A172 (cell line): ENCODE measurements at regions not wholly inside any gene's neighbourhood (a gene's known extent, or its start where the extent isn't known, plus 50 kb on each side); places are given as distances from the start of the nearest gene placed in this dataset.

Experiments
- DNase-seq: peaks from one replicate; pipeline ENCODE4 v3.0.0-alpha.2; 2015; ENCODE audit warnings: low spot score

GRCh38 chr3:56899078-56899477 lies 97.3 kb upstream of the ARHGEF3 start:
- DNase-seq = no peak

GRCh38 chr3:56896357-56896756 lies 94.6 kb upstream of the ARHGEF3 start:
- no peak for DNase-seq

- DNase-seq = peak; percentile 34
These were observed 93.2 kb upstream of the ARHGEF3 start for GRCh38 chr3:56894881-56895431.

GRCh38 chr3:56890448-56891091 lies 88.8 kb upstream of the ARHGEF3 start:
- DNase-seq = no peak

GRCh38 chr3:56889131-56889530 lies 87.4 kb upstream of the ARHGEF3 start:
- no peak for DNase-seq

- no peak for DNase-seq
These were observed 85.8 kb upstream of the ARHGEF3 start for GRCh38 chr3:56887402-56888025.

GRCh38 chr3:56886314-56886713 lies 84.6 kb upstream of the ARHGEF3 start:
- DNase-seq = no peak

- DNase-seq = no peak
These were observed 84.1 kb upstream of the ARHGEF3 start for GRCh38 chr3:56885879-56886278.

- DNase-seq = no peak
These were observed 83.7 kb upstream of the ARHGEF3 start for GRCh38 chr3:56885453-56885852.

- DNase-seq = peak; percentile 36
These were observed 82.6 kb upstream of the ARHGEF3 start for GRCh38 chr3:56884387-56884786.

GRCh38 chr3:56883828-56884227 lies 82.1 kb upstream of the ARHGEF3 start:
- no peak for DNase-seq

GRCh38 chr3:56882896-56883295 lies 81.1 kb upstream of the ARHGEF3 start:
- no peak for DNase-seq

GRCh38 chr3:56881841-56882240 lies 80.1 kb upstream of the ARHGEF3 start:
- no peak for DNase-seq

- DNase-seq = peak; percentile 33
These were observed 79.2 kb upstream of the ARHGEF3 start for GRCh38 chr3:56880720-56881575.

GRCh38 chr3:56879436-56880215 lies 77.9 kb upstream of the ARHGEF3 start:
- no peak for DNase-seq

GRCh38 chr3:56878074-56878473 lies 76.3 kb upstream of the ARHGEF3 start:
- DNase-seq = no peak

GRCh38 chr3:56876916-56877315 lies 75.2 kb upstream of the ARHGEF3 start:
- no peak for DNase-seq

- peak; percentile 47 for DNase-seq
These were observed 72.5 kb upstream of the ARHGEF3 start for GRCh38 chr3:56874269-56874668.

- DNase-seq = no peak
These were observed 68.7 kb upstream of the ARHGEF3 start for GRCh38 chr3:56870436-56870835.

GRCh38 chr3:56869157-56869889 lies 67.6 kb upstream of the ARHGEF3 start:
- peak; percentile 41 for DNase-seq

- DNase-seq = no peak
These were observed 67.0 kb upstream of the ARHGEF3 start for GRCh38 chr3:56868706-56869105.
